ENCODE measurements at regions not wholly inside any gene's neighbourhood (a gene's known extent, or its start where the extent isn't known, plus 50 kb on each side); places are given as distances from the start of the nearest gene placed in this dataset.

GRCh38 chr13:47774671-47774994 lies 226.4 kb downstream of the SUCLA2 start:
- TF ChIP-seq, protein P1, sequence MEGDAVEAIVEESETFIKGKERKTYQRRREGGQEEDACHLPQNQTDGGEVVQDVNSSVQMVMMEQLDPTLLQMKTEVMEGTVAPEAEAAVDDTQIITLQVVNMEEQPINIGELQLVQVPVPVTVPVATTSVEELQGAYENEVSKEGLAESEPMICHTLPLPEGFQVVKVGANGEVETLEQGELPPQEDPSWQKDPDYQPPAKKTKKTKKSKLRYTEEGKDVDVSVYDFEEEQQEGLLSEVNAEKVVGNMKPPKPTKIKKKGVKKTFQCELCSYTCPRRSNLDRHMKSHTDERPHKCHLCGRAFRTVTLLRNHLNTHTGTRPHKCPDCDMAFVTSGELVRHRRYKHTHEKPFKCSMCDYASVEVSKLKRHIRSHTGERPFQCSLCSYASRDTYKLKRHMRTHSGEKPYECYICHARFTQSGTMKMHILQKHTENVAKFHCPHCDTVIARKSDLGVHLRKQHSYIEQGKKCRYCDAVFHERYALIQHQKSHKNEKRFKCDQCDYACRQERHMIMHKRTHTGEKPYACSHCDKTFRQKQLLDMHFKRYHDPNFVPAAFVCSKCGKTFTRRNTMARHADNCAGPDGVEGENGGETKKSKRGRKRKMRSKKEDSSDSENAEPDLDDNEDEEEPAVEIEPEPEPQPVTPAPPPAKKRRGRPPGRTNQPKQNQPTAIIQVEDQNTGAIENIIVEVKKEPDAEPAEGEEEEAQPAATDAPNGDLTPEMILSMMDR (conservative IDR thresholded peaks at IDR 0.05) = no peak
- TF ChIP-seq ZFX (IDR thresholded peaks at IDR 0.05) = no peak
- H3K27ac ChIP-seq = no peak overlapping the region

DNA sequence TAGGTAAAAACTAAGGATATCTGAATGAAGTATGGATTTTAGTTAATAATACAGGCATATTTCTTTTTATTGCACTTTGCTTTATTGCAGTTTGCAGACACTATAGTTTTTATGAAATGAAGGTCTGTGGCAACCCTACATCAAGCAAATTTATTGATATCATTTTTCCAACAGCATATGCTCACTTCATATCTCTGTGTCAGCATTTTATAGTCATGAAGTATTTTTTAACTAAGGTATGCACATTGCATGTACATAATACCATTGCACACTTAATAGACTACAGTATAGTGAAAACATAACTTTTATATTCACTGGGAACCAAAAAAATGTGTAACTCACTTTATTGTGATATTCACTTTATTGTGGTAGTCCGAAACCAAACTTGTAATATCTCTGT lies 236.3 kb downstream of the SUCLA2 start:
- no peak for TF ChIP-seq ZFX (IDR thresholded peaks at IDR 0.05)
- TF ChIP-seq, protein P1 (conservative IDR thresholded peaks at IDR 0.05) = no peak
- no peak overlapping the region for H3K27ac ChIP-seq

DNA sequence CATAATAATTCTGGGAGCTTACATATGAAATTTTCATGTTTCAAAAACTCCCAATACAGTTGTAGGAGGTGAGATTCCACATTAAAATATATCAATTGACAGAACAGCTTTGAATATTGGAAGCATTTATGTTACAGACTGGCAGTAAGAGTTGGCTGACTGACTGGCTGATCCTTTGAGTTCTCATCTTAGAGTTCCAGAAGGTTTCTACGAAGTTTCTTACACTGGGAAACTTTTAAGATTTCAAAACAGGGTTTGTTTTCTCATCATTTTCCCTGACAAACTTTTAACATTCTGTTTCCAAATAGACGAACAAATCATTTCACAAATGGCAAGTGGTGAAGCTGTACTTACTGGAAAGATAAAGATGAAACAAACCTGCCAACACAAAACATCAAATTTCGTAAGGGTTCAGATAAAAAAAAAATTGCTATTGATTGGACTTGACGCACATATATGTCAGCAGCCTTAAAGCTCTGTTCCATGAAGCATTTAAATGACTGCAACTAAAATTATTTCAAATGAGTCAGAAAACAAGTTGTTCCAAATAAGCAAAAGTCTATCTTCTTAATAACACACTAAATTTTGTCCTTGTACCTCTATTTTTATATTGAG lies 243.5 kb downstream of the SUCLA2 start:
- TF ChIP-seq ZFX (IDR thresholded peaks at IDR 0.05) = no peak
- TF ChIP-seq, protein P1 (conservative IDR thresholded peaks at IDR 0.05) = no peak
- no peak overlapping the region for H3K27ac ChIP-seq

GRCh38 chr13:47747901-47748300 lies 253.2 kb downstream of the SUCLA2 start:
- H3K27ac ChIP-seq = no peak overlapping the region
- no peak for TF ChIP-seq ZFX (IDR thresholded peaks at IDR 0.05)
- TF ChIP-seq, protein P1 (conservative IDR thresholded peaks at IDR 0.05) = no peak

- no peak overlapping the region for H3K27ac ChIP-seq
- TF ChIP-seq ZFX (IDR thresholded peaks at IDR 0.05) = no peak
- TF ChIP-seq, protein P1 (conservative IDR thresholded peaks at IDR 0.05) = no peak
Measured at GRCh38 chr13:47726394-47726793, 274.7 kb downstream of the SUCLA2 start.

- TF ChIP-seq ZFX (IDR thresholded peaks at IDR 0.05) = no peak
- TF ChIP-seq, protein P1 (conservative IDR thresholded peaks at IDR 0.05) = no peak
Measured at GRCh38 chr13:47723898-47724297, 277.2 kb downstream of the SUCLA2 start.

DNA sequence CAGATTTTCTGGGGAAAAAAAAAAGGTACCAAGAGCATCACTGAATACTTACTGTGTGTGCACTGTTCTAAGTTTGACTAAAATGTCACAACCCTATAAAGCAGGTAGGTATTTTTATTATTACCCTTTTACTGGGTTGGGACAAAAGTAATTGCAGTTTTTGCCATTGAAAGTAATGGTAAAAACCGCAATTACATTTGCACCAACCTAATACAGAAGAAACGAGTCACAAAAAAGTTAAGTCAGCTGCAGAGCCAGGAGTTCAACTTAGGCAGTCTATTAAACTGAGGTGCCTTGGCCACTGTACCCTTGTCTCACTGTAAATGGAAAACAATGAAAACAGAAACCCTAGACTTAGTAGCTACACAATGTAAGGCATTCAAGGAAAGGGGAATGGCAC lies 281.9 kb downstream of the SUCLA2 start:
- H3K27ac ChIP-seq = no peak overlapping the region
- TF ChIP-seq, protein P1 (conservative IDR thresholded peaks at IDR 0.05) = no peak
- no peak for TF ChIP-seq ZFX (IDR thresholded peaks at IDR 0.05)

More at GRCh38 chr13:47723898-47724297, 277.2 kb downstream of the SUCLA2 start:
- no peak overlapping the region for H3K27ac ChIP-seq

All from C4-2B (cell line).